MCF 10A (cell line): ENCODE measurements at regions not wholly inside any gene's neighbourhood (a gene's known extent, or its start where the extent isn't known, plus 50 kb on each side); places are given as distances from the start of the nearest gene placed in this dataset.

ENCODE experiments used
- BruUV-seq: library from RNA; stranded (reverse); fragments of 400-500 nt; replicated peaks from 2 replicates; lab custom pipeline; 2021; lab: Mats Ljungman, UMichigan
- CTCF ChIA-PET: fragments of 300-600 bp; sonication (Branson Sonifier 250); formaldehyde crosslinking; extraction: SDS; loops from one replicate; lab custom pipeline; 2021; ENCODE audit warnings: antibody characterized with exemption, inconsistent platforms; lab: Yijun Ruan, JAX
- POLR2A ChIA-PET: fragments of 300-600, 350-650 bp; sonication (Branson Sonifier 250); formaldehyde crosslinking; extraction: SDS; loops from one replicate; lab custom pipeline; 2020; ENCODE audit warnings: antibody characterized with exemption, inconsistent platforms; lab: Yijun Ruan, JAX
- DNase-seq: peaks from one replicate; pipeline ENCODE4 v3.0.0-alpha.2; 2018; ENCODE audit not compliant: unreplicated experiment
- H3K27ac Mint-ChIP-seq: one replicate; pipeline ENCODE4 v1.8.0; 2022; ENCODE audit warnings: mild to moderate bottlenecking, low read depth, mixed read lengths; ENCODE audit not compliant: unreplicated experiment
- H3K27me3 Mint-ChIP-seq: one replicate; pipeline ENCODE4 v1.8.0; 2022; ENCODE audit warnings: mixed read lengths; ENCODE audit not compliant: insufficient read depth, unreplicated experiment
- H3K36me3 Mint-ChIP-seq: one replicate; pipeline ENCODE4 v1.8.0; 2022; ENCODE audit warnings: mild to moderate bottlenecking, moderate library complexity, mixed read lengths; ENCODE audit not compliant: insufficient read depth, unreplicated experiment
- H3K4me1 Mint-ChIP-seq: one replicate; pipeline ENCODE4 v1.8.0; 2022; ENCODE audit warnings: mixed read lengths; ENCODE audit not compliant: insufficient read depth, unreplicated experiment
- H3K4me3 Mint-ChIP-seq: one replicate; pipeline ENCODE4 v1.8.0; 2022; ENCODE audit warnings: mild to moderate bottlenecking, moderate library complexity, mixed read lengths; ENCODE audit not compliant: unreplicated experiment
- H3K9me3 Mint-ChIP-seq: one replicate; pipeline ENCODE4 v1.8.0; 2022; ENCODE audit warnings: mixed read lengths; ENCODE audit not compliant: unreplicated experiment
- intact Hi-C: fragments of 100-400 bp; cut with micrococcal nuclease; formaldehyde crosslinking; loops from 2 replicates; pipeline ENCODE4 v1.14.1; 2022
- TF ChIP-seq, protein P1 (sequence below): fragments of 200-600 bp; IDR thresholded peaks from one replicate; pipeline ENCODE4 v1.8.0; 2022; ENCODE audit warnings: antibody characterized with exemption, mild to moderate bottlenecking; ENCODE audit not compliant: unreplicated experiment

DNA sequence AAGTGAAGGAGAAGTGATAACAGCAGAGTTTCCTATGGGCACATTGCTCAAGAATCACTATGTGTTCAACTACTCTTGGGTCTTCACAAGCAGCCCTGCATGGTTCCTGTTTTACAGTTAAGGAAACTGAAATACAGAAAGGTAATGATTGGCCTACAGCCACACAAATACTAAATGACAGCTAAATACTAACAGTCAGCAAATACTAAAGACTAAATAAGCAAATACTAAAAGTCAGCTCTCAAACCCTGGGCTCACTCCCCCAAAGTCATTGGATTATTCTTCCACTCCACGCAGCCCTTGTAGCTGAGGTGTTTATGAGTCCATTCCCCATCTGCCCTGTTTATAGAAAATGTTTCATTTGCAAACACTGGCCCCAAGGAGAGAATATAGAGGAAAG lies 372.7 kb upstream of the CDH11 start:
- CTCF ChIA-PET: no interaction called here
- no peak overlapping the region for H3K27ac Mint-ChIP-seq
- no peak overlapping the region for H3K4me3 Mint-ChIP-seq
- TF ChIP-seq, protein P1, sequence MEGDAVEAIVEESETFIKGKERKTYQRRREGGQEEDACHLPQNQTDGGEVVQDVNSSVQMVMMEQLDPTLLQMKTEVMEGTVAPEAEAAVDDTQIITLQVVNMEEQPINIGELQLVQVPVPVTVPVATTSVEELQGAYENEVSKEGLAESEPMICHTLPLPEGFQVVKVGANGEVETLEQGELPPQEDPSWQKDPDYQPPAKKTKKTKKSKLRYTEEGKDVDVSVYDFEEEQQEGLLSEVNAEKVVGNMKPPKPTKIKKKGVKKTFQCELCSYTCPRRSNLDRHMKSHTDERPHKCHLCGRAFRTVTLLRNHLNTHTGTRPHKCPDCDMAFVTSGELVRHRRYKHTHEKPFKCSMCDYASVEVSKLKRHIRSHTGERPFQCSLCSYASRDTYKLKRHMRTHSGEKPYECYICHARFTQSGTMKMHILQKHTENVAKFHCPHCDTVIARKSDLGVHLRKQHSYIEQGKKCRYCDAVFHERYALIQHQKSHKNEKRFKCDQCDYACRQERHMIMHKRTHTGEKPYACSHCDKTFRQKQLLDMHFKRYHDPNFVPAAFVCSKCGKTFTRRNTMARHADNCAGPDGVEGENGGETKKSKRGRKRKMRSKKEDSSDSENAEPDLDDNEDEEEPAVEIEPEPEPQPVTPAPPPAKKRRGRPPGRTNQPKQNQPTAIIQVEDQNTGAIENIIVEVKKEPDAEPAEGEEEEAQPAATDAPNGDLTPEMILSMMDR: no peak
- H3K36me3 Mint-ChIP-seq: no peaks in the 10 kb centered on the region
- no peak for DNase-seq
- H3K27me3 Mint-ChIP-seq: no peaks in the 10 kb centered on the region
- H3K4me1 Mint-ChIP-seq: no peaks in the 10 kb centered on the region
- POLR2A ChIA-PET: no interaction called here
- no TSS peak for BruUV-seq
- peaks cover 26% of the 10 kb centered on the region for H3K9me3 Mint-ChIP-seq
- intact Hi-C loops: no loop called here

- H3K4me1 Mint-ChIP-seq: no peaks in the 10 kb centered on the region
- TF ChIP-seq, protein P1: no peak
- H3K27me3 Mint-ChIP-seq: no peaks in the 10 kb centered on the region
- no peak for DNase-seq
- H3K36me3 Mint-ChIP-seq: no peaks in the 10 kb centered on the region
- H3K27ac Mint-ChIP-seq: no peak overlapping the region
- peaks cover 26% of the 10 kb centered on the region for H3K9me3 Mint-ChIP-seq
- BruUV-seq: no TSS peak
- H3K4me3 Mint-ChIP-seq: no peak overlapping the region
- ChIA-PET POLR2A (no interaction called here), CTCF (no interaction called here)
- intact Hi-C loops: no loop called here
Measured at GRCh38 chr16:65494080-65494479, 372.2 kb upstream of the CDH11 start.

DNA sequence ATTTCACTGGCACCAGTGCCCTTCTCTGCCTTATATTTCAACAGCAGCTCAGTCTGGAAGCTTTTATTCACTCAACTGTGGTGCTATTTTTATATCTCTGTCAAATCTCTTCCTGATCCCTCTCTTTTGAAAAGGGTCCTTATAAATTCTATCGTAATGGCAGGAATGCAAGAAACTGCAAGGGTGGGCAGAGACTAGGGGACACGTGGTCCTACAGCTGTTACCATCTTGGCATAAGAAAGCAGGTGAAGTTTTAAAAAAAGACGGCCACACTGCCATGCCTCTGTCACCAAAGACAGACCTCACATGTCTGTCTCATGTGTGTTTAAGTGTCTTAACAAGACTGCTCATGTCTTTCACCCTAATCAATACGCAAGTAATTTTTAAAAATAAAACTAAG lies 368.4 kb upstream of the CDH11 start:
- no peak overlapping the region for H3K4me3 Mint-ChIP-seq
- H3K4me1 Mint-ChIP-seq: no peaks in the 10 kb centered on the region
- ChIA-PET POLR2A (no interaction called here), CTCF (no interaction called here)
- TF ChIP-seq, protein P1: no peak
- H3K9me3 Mint-ChIP-seq: peaks cover 41% of the 10 kb centered on the region
- BruUV-seq: no TSS peak
- no peaks in the 10 kb centered on the region for H3K27me3 Mint-ChIP-seq
- DNase-seq: no peak
- intact Hi-C loops: no loop called here
- H3K27ac Mint-ChIP-seq: no peak overlapping the region
- H3K36me3 Mint-ChIP-seq: no peaks in the 10 kb centered on the region

DNA sequence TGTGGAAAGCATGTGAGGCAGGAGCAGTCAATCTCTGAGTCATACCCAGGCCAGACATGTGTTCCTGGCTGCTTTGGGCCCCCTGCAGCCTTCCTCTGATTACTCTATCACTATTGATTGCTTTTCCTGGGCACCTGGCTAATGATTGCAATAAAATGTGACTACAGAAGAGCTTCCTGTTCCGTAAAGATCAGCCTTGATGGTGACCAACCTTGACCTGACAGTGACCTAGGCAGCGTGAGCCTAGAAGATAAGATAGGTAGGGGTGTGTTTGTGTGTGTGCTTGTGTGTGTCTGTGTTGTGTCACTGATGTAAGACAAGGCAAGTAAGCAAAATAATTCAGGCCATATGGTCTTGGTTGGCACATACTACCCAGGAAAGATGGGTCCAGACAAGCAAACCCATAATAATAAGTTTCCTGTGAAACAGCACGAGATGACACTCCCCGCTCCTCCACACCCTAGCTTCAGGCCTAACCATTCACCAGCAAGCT lies 367.7 kb upstream of the CDH11 start:
- intact Hi-C loops: no loop called here
- no peak for DNase-seq
- TF ChIP-seq, protein P1: no peak
- ChIA-PET CTCF (no interaction called here), POLR2A (interaction anchor here (0.6 kb wide), 1 partner anchor 51 kb away, joined by 3 read pairs; no protein-coding TSS in a partner anchor)
- Mint-ChIP-seq H3K36me3 (no peaks in the 10 kb centered on the region), H3K4me3 (no peak overlapping the region), H3K4me1 (no peaks in the 10 kb centered on the region), H3K27me3 (no peaks in the 10 kb centered on the region), H3K9me3 (peaks cover 41% of the 10 kb centered on the region), H3K27ac (no peak overlapping the region)
- BruUV-seq: no TSS peak
